HL-60 (cell line): ENCODE measurements at regions not wholly inside any gene's neighbourhood (a gene's known extent, or its start where the extent isn't known, plus 50 kb on each side); places are given as distances from the start of the nearest gene placed in this dataset.

Experiments
- CTCF ChIP-seq: IDR thresholded peaks from one replicate; pipeline ENCODE4 v1.5.1; 2011; ENCODE audit warnings: low read length, control low read depth, inconsistent platforms; ENCODE audit not compliant: insufficient read depth
- GABPA ChIP-seq: IDR thresholded peaks from 2 replicates; pipeline ENCODE4 v1.6.1; 2012; ENCODE audit warnings: low read depth
- POLR2AphosphoS5 ChIP-seq: IDR thresholded peaks from 2 replicates; pipeline ENCODE4 v1.6.1; 2012; ENCODE audit warnings: low read depth
- REST ChIP-seq: IDR thresholded peaks from 2 replicates; pipeline ENCODE4 v1.6.1; 2012; ENCODE audit warnings: low read depth; ENCODE audit not compliant: insufficient replicate concordance
- SPI1 ChIP-seq: IDR thresholded peaks from 2 replicates; pipeline ENCODE4 v1.6.1; 2012; ENCODE audit warnings: low read depth, mild to moderate bottlenecking, borderline replicate concordance

- no peak for TF ChIP-seq CTCF
- no peak for TF ChIP-seq POLR2AphosphoS5
- no peak for TF ChIP-seq REST
- TF ChIP-seq GABPA: no peak
- TF ChIP-seq SPI1: no peak
These were observed 303.4 kb downstream of the USP25 start for GRCh38 chr21:16033193-16033592.
